ENCODE measurements at regions not wholly inside any gene's neighbourhood (a gene's known extent, or its start where the extent isn't known, plus 50 kb on each side); places are given as distances from the start of the nearest gene placed in this dataset.
"Not testable (repeated sequence)": the region's sequence is repeated elsewhere in the genome, so short reads cannot be mapped to it uniquely, and the experiment has no call there.

GRCh38 chr17:65360961-65361552 is 200.4 kb downstream of the AXIN2 start:
- DNase-seq: no peak

- DNase-seq: no peak
Observed at GRCh38 chr17:65359016-65359415, 202.4 kb downstream of the AXIN2 start.

- DNase-seq: no peak
Observed at GRCh38 chr17:65356536-65356935, 204.9 kb downstream of the AXIN2 start.

- no peak for DNase-seq
Observed at GRCh38 chr17:65355246-65355645, 206.2 kb downstream of the AXIN2 start.

- DNase-seq: no peak
Observed at GRCh38 chr17:65349916-65350315, 211.5 kb downstream of the AXIN2 start.

- no peak for DNase-seq
Observed at GRCh38 chr17:65346166-65346565, 209.0 kb downstream of the RGS9 start.

- no peak for DNase-seq
Observed at GRCh38 chr17:65345261-65346005, 208.3 kb downstream of the RGS9 start.

- DNase-seq: no peak
Observed at GRCh38 chr17:65340401-65340800, 203.2 kb downstream of the RGS9 start.

- no peak for DNase-seq
Observed at GRCh38 chr17:65334406-65334805, 197.2 kb downstream of the RGS9 start.

GRCh38 chr17:65332779-65333178 is 195.6 kb downstream of the RGS9 start:
- DNase-seq: no peak

- DNase-seq: no peak
Observed at GRCh38 chr17:65332375-65332774, 195.2 kb downstream of the RGS9 start.

- no peak for DNase-seq
Observed at GRCh38 chr17:65328567-65328966, 191.4 kb downstream of the RGS9 start.

- DNase-seq: no peak
Observed at GRCh38 chr17:65324611-65325342, 187.6 kb downstream of the RGS9 start.

GRCh38 chr17:65323049-65323448 is 185.9 kb downstream of the RGS9 start:
- DNase-seq: no peak

GRCh38 chr17:65320820-65321219 is 183.7 kb downstream of the RGS9 start:
- no peak for DNase-seq

GRCh38 chr17:65314212-65314611 is 177.0 kb downstream of the RGS9 start:
- DNase-seq: no peak

- no peak for DNase-seq
Observed at GRCh38 chr17:65312718-65313377, 175.7 kb downstream of the RGS9 start.

GRCh38 chr17:65311261-65311660 is 174.1 kb downstream of the RGS9 start:
- no peak for DNase-seq

- no peak for DNase-seq
Observed at GRCh38 chr17:65307961-65308316, 170.8 kb downstream of the RGS9 start.

- no peak for DNase-seq
Observed at GRCh38 chr17:65307081-65307960, 170.2 kb downstream of the RGS9 start.

GRCh38 chr17:65305778-65306177 is 168.6 kb downstream of the RGS9 start:
- no peak for DNase-seq

- no peak for DNase-seq
Observed at GRCh38 chr17:65305116-65305515, 167.9 kb downstream of the RGS9 start.

- not testable (repeated sequence) for DNase-seq
Observed at GRCh38 chr17:65301882-65302281, 164.7 kb downstream of the RGS9 start.

All from SHP77 (cell line).